HG03139 (cell line): ENCODE measurements at regions not wholly inside any gene's neighbourhood (a gene's known extent, or its start where the extent isn't known, plus 50 kb on each side); places are given as distances from the start of the nearest gene placed in this dataset.
"Not testable (repeated sequence)": the region's sequence is repeated elsewhere in the genome, so short reads cannot be mapped to it uniquely, and the experiment has no call there.

Source experiments
- ATAC-seq: cut with Tn5 transposase; IDR thresholded peaks from one replicate; pipeline ENCODE4 v1.9.1; 2021; ENCODE audit not compliant: unreplicated experiment

GRCh38 chr18:14460364-14460763 is 83.0 kb downstream of the POTEC start:
- ATAC-seq: not testable (repeated sequence)

- ATAC-seq: not testable (repeated sequence)
Observed at GRCh38 chr18:14459826-14460225, 83.6 kb downstream of the POTEC start.

- ATAC-seq: not testable (repeated sequence)
Observed at GRCh38 chr18:14458009-14458945, 85.1 kb downstream of the POTEC start.

GRCh38 chr18:14450637-14451009 is 92.8 kb downstream of the POTEC start:
- not testable (repeated sequence) for ATAC-seq

- not testable (repeated sequence) for ATAC-seq
Observed at GRCh38 chr18:14449995-14450636, 93.3 kb downstream of the POTEC start.

- not testable (repeated sequence) for ATAC-seq
Observed at GRCh38 chr18:14449062-14449461, 94.3 kb downstream of the POTEC start.

GRCh38 chr18:14447715-14448114 is 95.7 kb downstream of the POTEC start:
- ATAC-seq: not testable (repeated sequence)

- not testable (repeated sequence) for ATAC-seq
Observed at GRCh38 chr18:14435460-14435859, 107.9 kb downstream of the POTEC start.

GRCh38 chr18:14432371-14432770 is 111.0 kb downstream of the POTEC start:
- ATAC-seq: not testable (repeated sequence)

GRCh38 chr18:14431031-14431521 is 112.3 kb downstream of the POTEC start:
- not testable (repeated sequence) for ATAC-seq

- not testable (repeated sequence) for ATAC-seq
Observed at GRCh38 chr18:14415806-14416205, 127.6 kb downstream of the POTEC start.

GRCh38 chr18:14415399-14415798 is 128.0 kb downstream of the POTEC start:
- ATAC-seq: not testable (repeated sequence)

- not testable (repeated sequence) for ATAC-seq
Observed at GRCh38 chr18:14395533-14395932, 147.9 kb downstream of the POTEC start.

GRCh38 chr18:14393563-14394103 is 149.8 kb downstream of the POTEC start:
- ATAC-seq: not testable (repeated sequence)

GRCh38 chr18:14392604-14393003 is 150.8 kb downstream of the POTEC start:
- not testable (repeated sequence) for ATAC-seq

GRCh38 chr18:14384961-14385360 is 158.4 kb downstream of the POTEC start:
- ATAC-seq: not testable (repeated sequence)

- ATAC-seq: not testable (repeated sequence)
Observed at GRCh38 chr18:14382666-14383065, 160.7 kb downstream of the POTEC start.

GRCh38 chr18:14379489-14379888 is 163.9 kb downstream of the POTEC start:
- ATAC-seq: not testable (repeated sequence)

GRCh38 chr18:14378376-14378775 is 165.0 kb downstream of the POTEC start:
- ATAC-seq: not testable (repeated sequence)

GRCh38 chr18:14361346-14361745 is 182.1 kb downstream of the POTEC start:
- not testable (repeated sequence) for ATAC-seq

GRCh38 chr18:14357553-14358297 is 185.7 kb downstream of the POTEC start:
- not testable (repeated sequence) for ATAC-seq
